Hematopoietic multipotent progenitor cell (in vitro differentiated cells): ENCODE measurements at regions not wholly inside any gene's neighbourhood (a gene's known extent, or its start where the extent isn't known, plus 50 kb on each side); places are given as distances from the start of the nearest gene placed in this dataset.

Experiments used
- DNase-seq, 3 donors: peaks; one replicate each; pipeline ENCODE4 v3.0.0-alpha.2; 2011 to 2015; ENCODE audit warnings: low read depth in 2 of 3, low spot score in 2 of 3

- no peak for DNase-seq
Measured at GRCh38 chr6:44500074-44500473, 112.6 kb downstream of the CDC5L start.

- no peak for DNase-seq
Measured at GRCh38 chr6:44503471-44503870, 116.0 kb downstream of the CDC5L start.

- peak in 1 of 3 donors; percentile 36 for DNase-seq
Measured at GRCh38 chr6:44504301-44504791, 116.8 kb downstream of the CDC5L start.

DNA sequence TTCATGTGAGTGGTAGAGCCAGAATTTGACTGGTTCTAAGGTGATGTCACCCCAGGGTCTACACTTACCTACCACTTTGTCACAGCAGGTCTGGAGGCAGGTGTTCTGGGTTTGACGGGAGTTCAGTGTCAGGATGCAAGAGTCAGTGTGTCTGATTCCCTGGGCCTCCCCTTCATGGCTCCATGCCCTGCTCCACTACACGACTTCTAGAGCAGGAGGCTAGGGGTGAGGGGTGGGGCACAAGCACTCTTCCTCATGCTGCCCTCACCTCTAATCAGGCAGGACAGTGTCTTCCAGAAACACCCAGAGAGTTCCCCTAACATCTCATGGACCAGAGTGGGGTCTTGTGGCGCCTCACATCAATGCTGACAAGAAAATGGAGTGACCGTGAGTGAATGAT lies 118.2 kb downstream of the CDC5L start:
- no peak for DNase-seq

DNA sequence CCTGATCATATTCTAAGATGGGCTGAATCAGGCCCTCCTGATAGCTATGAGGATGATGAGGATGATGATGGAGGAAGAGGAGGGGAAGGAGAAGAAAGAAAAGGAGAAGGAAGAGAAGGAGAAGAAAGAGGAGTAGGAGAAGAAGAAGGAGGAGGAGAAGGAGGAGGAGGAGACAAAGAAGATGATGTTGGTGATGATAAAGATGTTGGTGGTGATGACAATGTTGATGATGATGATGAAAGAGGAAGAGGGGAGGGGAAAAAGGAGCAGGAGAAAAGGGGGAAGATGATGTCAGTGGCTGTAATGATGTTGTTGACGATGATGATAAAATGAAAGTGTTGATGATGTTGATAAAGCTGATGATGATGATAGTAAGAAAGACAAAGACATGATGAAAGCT lies 119.5 kb downstream of the CDC5L start:
- DNase-seq, result no peak

DNA sequence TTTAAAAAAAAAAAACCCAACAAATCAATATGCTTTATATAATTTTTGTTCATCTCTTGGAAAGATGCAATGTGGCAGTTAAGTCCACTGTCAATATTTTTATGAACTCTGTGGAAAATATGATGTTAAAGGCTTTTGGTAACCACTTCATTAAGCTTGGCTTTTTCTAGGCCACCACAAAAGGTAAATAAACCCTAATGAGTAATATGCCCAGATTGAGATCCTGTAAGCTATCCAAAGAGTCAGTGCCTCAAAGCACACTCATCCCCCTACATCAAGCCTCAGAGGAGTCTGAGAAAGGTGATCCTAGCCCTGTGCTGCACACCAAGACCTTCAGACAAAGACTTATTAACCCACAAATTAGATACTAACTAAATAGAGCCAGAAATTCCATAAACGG lies 121.1 kb downstream of the CDC5L start:
- no peak for DNase-seq

GRCh38 chr6:44511126-44511525 lies 123.6 kb downstream of the CDC5L start:
- DNase-seq, result no peak

GRCh38 chr6:44512868-44513741 lies 125.6 kb downstream of the CDC5L start:
- no peak for DNase-seq

- DNase-seq, result no peak
Measured at GRCh38 chr6:44514085-44514484, 126.6 kb downstream of the CDC5L start.

DNA sequence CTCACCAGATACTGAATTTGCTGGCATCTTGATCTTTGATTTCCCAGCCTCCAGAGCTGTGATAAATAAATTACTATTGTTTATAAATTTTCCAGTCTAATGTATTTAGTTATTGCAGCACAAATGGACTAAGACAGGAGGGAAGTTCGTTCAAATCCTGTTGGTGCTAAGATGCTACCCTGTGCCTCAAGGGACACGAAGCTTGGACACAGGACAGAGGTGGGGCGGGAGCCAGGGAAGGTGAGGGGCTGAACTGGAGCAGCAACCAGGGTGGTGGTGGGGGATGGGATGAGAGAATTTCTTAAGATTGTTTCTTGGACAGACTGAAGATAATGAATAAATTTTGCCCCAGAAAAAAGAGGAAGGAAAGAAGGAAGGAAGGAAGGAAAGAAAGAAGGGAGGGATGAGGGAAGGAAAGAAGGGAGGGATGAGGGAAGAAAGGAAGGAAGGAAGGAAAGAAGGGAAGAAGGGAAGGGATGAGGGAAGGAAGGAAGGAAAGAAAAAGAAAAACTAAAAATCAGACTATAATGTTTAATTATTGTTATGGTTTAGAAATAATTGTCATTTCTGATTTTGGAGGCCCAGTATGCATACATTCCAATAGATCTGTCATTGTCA lies 127.2 kb downstream of the CDC5L start:
- no peak for DNase-seq

GRCh38 chr6:44522871-44523270 lies 135.4 kb downstream of the CDC5L start:
- DNase-seq, result no peak

- no peak for DNase-seq
Measured at GRCh38 chr6:44524476-44525227, 137.1 kb downstream of the CDC5L start.

DNA sequence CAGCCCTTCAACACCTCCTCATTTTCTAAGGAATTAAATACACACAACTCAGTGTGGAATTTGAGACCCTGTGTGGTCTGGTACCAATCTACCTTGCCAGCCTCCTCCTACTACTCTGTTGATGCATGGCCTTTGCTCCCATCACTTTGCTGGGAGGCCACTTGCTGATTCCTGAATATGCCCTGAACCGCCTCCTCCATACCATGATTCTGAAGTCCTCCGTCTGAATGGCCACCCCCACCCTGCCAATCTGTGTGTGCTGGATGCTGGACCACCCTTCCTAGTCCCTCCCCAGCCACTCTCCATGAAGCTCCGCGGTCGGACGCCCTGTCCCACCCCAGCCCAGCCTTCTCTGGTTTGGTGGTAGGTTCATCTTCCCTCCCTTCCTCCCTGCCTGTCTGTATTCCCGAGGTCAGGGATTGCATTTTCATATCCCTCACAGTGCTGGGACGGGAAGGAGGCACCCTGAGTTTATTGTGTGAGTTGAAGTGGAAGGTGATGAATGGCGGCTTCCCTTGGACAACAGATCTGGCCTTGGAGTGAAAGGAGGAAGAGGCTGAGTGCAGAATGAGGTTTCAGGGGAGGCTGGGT lies 138.3 kb downstream of the CDC5L start:
- no peak for DNase-seq

DNA sequence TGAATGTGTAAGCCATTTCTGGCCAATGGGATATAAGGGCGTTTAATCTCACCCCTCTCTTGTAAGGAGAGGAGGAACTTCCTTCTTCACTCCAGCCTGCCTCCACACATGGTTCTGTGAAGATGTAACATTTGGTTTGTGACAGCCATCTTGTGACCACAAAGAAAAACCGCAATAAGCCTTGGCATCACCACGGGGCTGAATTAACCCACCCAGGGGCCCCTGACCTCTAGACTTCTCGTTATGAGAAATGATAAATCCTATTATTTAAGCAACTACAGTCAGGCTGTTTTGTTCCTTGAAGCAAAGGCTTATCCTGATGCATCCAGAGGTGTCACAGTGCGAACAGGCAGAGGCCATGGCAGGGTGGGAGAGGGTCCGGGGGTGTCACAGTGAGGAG lies 139.7 kb downstream of the CDC5L start:
- peak in 2 of 3 donors; percentile 61 to 85 for DNase-seq

GRCh38 chr6:44527583-44528369 lies 140.3 kb downstream of the CDC5L start:
- no peak for DNase-seq

DNA sequence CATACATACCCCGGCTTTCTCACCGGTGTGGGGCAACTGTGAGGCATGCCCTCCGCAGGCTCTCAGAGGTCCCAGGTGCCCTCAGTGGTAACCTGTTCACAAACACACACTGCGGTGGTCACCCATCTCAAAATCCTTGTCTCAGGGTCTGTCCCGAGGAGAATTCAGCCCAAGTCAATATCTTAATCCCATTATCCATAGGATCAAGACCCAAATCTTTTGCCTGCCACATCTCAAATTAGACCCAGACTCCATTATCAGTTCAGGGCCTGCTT lies 140.8 kb downstream of the CDC5L start:
- DNase-seq, result no peak

GRCh38 chr6:44528716-44529115 lies 141.2 kb downstream of the CDC5L start:
- no peak for DNase-seq

- no peak for DNase-seq
Measured at GRCh38 chr6:44529146-44529905, 141.8 kb downstream of the CDC5L start.

DNA sequence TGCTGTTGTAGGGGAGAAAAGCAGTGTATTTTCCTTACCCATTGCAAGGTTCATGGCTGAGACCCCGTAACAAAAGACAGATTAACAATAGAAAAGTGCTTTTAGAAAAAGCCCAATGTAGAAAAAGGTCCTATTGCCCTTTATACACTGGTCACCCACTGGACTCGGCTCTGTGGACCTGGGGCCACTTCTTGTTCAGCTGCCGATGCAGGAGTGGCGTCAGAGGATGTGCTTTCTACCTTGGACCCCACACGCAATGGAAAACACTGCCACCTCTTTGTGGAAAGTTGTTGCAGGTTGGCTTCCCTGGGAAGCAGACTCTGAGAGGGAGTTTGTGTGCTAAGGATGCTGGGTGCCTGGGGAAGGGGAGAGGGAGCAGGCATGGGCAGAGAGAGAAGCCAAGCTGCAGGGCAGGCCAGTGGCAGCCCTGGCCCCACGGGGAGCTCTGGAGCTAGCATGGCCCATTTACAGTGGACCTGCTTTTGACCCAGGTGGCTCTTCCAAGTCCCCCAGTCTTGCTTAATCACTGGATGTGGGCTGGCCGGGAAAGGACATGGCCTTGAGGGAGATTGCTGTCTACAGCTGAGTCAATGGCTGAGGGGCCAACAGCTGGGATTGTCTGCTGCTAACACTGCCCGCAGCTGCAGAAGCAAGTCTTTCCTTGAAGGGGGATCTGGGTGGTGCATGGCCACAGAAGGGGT lies 142.9 kb downstream of the CDC5L start:
- DNase-seq, result no peak
